ENCODE measurements at regions not wholly inside any gene's neighbourhood (a gene's known extent, or its start where the extent isn't known, plus 50 kb on each side); places are given as distances from the start of the nearest gene placed in this dataset.

DNA sequence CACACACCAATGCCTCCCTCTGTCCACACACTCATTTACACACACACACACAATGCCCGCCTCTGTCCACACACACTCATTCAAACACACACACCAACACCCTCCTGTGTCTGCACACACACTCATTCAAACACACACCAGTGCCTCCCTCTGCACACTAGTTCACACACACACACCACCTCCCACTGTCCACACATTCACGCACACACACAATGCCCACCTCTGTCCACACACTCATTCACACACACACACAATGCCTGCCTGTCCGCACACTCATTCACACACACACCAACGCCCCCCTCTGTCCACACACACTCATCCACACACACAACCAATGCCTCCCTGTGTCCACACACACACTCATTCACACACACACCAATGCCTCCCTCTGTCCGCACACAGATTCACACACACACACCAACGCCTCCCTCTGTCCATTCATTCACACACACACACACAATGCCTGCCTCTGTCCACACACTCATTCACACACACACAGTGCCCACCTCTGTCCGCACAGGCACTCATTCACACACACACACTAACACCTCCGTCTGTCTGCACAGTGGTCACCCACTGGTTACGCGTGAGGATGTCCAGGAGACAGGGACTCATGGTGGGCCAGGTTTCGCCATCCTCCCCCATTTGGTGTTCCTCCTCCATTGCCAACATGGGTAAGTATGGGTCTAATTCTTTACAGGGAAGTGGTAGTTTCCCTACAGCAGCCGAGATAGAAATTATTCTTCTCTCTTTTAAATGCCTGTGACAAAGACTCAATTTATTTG, 62.4 kb upstream of the THBS2 start:
- TF ChIP-seq, protein P1, sequence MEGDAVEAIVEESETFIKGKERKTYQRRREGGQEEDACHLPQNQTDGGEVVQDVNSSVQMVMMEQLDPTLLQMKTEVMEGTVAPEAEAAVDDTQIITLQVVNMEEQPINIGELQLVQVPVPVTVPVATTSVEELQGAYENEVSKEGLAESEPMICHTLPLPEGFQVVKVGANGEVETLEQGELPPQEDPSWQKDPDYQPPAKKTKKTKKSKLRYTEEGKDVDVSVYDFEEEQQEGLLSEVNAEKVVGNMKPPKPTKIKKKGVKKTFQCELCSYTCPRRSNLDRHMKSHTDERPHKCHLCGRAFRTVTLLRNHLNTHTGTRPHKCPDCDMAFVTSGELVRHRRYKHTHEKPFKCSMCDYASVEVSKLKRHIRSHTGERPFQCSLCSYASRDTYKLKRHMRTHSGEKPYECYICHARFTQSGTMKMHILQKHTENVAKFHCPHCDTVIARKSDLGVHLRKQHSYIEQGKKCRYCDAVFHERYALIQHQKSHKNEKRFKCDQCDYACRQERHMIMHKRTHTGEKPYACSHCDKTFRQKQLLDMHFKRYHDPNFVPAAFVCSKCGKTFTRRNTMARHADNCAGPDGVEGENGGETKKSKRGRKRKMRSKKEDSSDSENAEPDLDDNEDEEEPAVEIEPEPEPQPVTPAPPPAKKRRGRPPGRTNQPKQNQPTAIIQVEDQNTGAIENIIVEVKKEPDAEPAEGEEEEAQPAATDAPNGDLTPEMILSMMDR (IDR thresholded peaks at IDR 0.05) = no peak
- no peak for TF ChIP-seq POLR2A (IDR thresholded peaks at IDR 0.05)
- TF ChIP-seq POLR2AphosphoS5 (IDR thresholded peaks at IDR 0.05) = no peak
